OCI-LY7 (cell line): ENCODE measurements at regions not wholly inside any gene's neighbourhood (a gene's known extent, or its start where the extent isn't known, plus 50 kb on each side); places are given as distances from the start of the nearest gene placed in this dataset.

Experiments used
- BruUV-seq: library from RNA; stranded (reverse); fragments of 400-500 nt; replicated peaks from 2 replicates; lab custom pipeline; 2021; lab: Mats Ljungman, UMichigan
- CTCF ChIA-PET: fragments of 300-600 bp; sonication (Branson Sonifier 250); formaldehyde crosslinking; loops from one replicate; lab custom pipeline; 2022; ENCODE audit warnings: antibody characterized with exemption; ENCODE audit not compliant: unreplicated experiment; lab: Charles Lee
- POLR2A ChIA-PET: fragments of 300-600 bp; sonication (Branson Sonifier 250); formaldehyde crosslinking; loops from one replicate; lab custom pipeline; 2022; ENCODE audit warnings: antibody characterized with exemption; lab: Charles Lee
- DNase-seq: peaks from one replicate; pipeline ENCODE4 v3.0.0-alpha.2; 2015; ENCODE audit warnings: low spot score
- H2AFZ ChIP-seq: fragments of 200-600 bp; sonication (generic), shearing (Covaris generic); 2 replicates; pipeline ENCODE4 v1.6.1; 2014; ENCODE audit warnings: mild to moderate bottlenecking, antibody characterized with exemption, low read length, moderate library complexity
- H3K27ac ChIP-seq: fragments of 200-600 bp; sonication (generic); 2 replicates; pipeline ENCODE4 v1.5.1; 2014; ENCODE audit warnings: mixed run types, low read depth, mild to moderate bottlenecking, moderate library complexity, low read length, inconsistent platforms; ENCODE audit not compliant: poor library complexity, severe bottlenecking
- H3K36me3 ChIP-seq: fragments of 200-600 bp; sonication (generic); 2 replicates; pipeline ENCODE4 v1.6.1; 2014; ENCODE audit warnings: mild to moderate bottlenecking, antibody characterized with exemption, low read length, moderate library complexity, mixed read lengths; ENCODE audit not compliant: insufficient read depth
- H3K4me1 ChIP-seq: fragments of 200-600 bp; sonication (generic); 2 replicates; pipeline ENCODE4 v1.5.1; 2014; ENCODE audit warnings: mild to moderate bottlenecking, low read length; ENCODE audit not compliant: insufficient read depth, poor library complexity, severe bottlenecking
- H3K4me2 ChIP-seq: fragments of 200-600 bp; sonication (generic); 2 replicates; pipeline ENCODE4 v1.6.1; 2014; ENCODE audit warnings: mild to moderate bottlenecking, low read length
- H3K4me3 ChIP-seq: fragments of 200-600 bp; sonication (generic); 2 replicates; pipeline ENCODE4 v1.5.1; 2014; ENCODE audit warnings: mild to moderate bottlenecking, low read depth, low read length; ENCODE audit not compliant: poor library complexity, severe bottlenecking
- H3K79me2 ChIP-seq: fragments of 200-600 bp; sonication (generic); 2 replicates; pipeline ENCODE4 v1.6.1; 2016; ENCODE audit warnings: low read depth, mild to moderate bottlenecking, low read length, moderate library complexity, mixed read lengths; ENCODE audit not compliant: insufficient read depth
- H3K9me2 ChIP-seq: fragments of 200-600 bp; sonication (generic); 2 replicates; pipeline ENCODE4 v1.6.1; 2016; ENCODE audit warnings: mild to moderate bottlenecking, low read length, mixed read lengths; ENCODE audit not compliant: insufficient read depth
- H3K9me3 ChIP-seq: fragments of 200-600 bp; sonication (generic); 2 replicates; pipeline ENCODE4 v1.6.1; 2014; ENCODE audit warnings: mild to moderate bottlenecking, mixed run types, low read length, mixed read lengths
- H4K20me1 ChIP-seq: fragments of 200-600 bp; sonication (generic); 2 replicates; pipeline ENCODE4 v1.6.1; 2014; ENCODE audit warnings: mild to moderate bottlenecking, antibody characterized with exemption, low read length, moderate library complexity, mixed read lengths; ENCODE audit not compliant: insufficient read depth
- CTCF ChIP-seq: fragments of 200-600 bp; sonication (generic); conservative IDR thresholded peaks from 2 replicates; pipeline ENCODE4 v1.5.1; 2014; ENCODE audit warnings: mild to moderate bottlenecking, antibody characterized with exemption, low read length, moderate library complexity, mixed read lengths
- EZH2phosphoT487 ChIP-seq: fragments of 200-600 bp; sonication (generic); IDR thresholded peaks from 2 replicates; pipeline ENCODE4 v1.6.1; 2018; ENCODE audit warnings: low read depth, borderline replicate concordance, mild to moderate bottlenecking, mixed run types, antibody characterized with exemption, low read length, moderate library complexity, mixed read lengths
- intact Hi-C: fragments of 100-400 bp; cut with micrococcal nuclease; formaldehyde crosslinking; loops from one replicate; pipeline ENCODE4 v1.10.0; 2022; ENCODE audit not compliant: unreplicated experiment

DNA sequence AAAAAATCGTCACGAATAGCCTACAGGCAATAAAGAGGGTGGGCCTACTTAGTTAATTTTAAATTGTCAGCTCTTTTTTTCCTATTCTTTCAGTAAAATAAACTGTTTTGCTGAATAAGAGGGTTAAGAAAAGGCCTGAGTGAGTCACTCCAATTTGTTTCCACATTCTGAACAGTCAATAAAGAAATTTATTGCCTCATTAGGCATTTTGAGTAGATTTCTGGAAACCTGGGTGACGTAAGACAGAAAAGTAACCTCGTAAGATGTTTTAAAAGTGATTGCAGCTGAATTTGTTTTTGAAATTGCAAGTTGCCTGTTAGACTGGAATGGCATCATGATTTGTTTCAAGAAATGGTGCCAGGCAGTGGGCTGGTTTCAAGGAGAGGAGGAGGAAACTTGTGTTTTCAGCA lies 439.3 kb downstream of the USP25 start:
- no peak overlapping the region for H2AFZ ChIP-seq
- no peak for DNase-seq
- H3K79me2 ChIP-seq, result no peaks in the 10 kb centered on the region
- POLR2A ChIA-PET, result interaction anchor here (1.5 kb wide), 1 partner anchor 10 kb away, joined by 5 read pairs; no protein-coding TSS in a partner anchor
- TF ChIP-seq CTCF (no peak), EZH2phosphoT487 (no peak)
- no peaks in the 10 kb centered on the region for H3K9me2 ChIP-seq
- CTCF ChIA-PET, result interaction anchor here (0.6 kb wide), 1 partner anchor 115 kb away, joined by 3 read pairs; no protein-coding TSS in a partner anchor
- H3K36me3 ChIP-seq, result no peaks in the 10 kb centered on the region
- no peak overlapping the region for H3K4me3 ChIP-seq
- no TSS peak for BruUV-seq
- intact Hi-C loops, result loop anchor here (10.0 kb wide), 1 partner anchor 64 kb away; no protein-coding TSS in a partner anchor
- H3K4me1 ChIP-seq, result no peaks in the 10 kb centered on the region
- no peaks in the 10 kb centered on the region for H4K20me1 ChIP-seq
- no peak overlapping the region for H3K27ac ChIP-seq
- H3K9me3 ChIP-seq, result no peaks in the 10 kb centered on the region
- no peak overlapping the region for H3K4me2 ChIP-seq

DNA sequence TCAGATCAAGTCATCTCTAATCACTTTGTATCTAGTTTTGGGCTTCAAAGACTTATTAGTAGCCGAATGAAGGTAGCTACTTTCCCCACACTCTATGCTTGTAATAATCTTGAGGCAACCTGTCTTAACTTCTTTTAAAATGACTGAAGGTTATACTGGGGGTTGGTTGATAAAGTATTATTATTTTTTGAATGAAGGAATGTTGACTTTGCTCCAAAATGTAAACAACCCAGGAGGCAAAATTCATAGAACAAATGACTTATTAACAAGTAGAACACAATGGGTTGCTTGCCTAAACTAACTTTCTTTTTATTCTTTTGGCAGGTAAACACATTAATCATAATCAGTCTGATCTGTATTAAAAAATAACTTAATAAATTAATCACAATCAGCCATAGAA lies 440.0 kb downstream of the USP25 start:
- Histone ChIP-seq H4K20me1 (no peaks in the 10 kb centered on the region), H3K36me3 (no peaks in the 10 kb centered on the region), H3K79me2 (no peaks in the 10 kb centered on the region), H3K4me2 (no peak overlapping the region), H3K9me3 (no peaks in the 10 kb centered on the region), H2AFZ (no peak overlapping the region), H3K4me1 (no peaks in the 10 kb centered on the region), H3K4me3 (no peak overlapping the region), H3K9me2 (no peaks in the 10 kb centered on the region), H3K27ac (no peak overlapping the region)
- POLR2A ChIA-PET, result interaction anchor here (1.5 kb wide), 1 partner anchor 10 kb away, joined by 5 read pairs; no protein-coding TSS in a partner anchor
- TF ChIP-seq CTCF, result no peak
- TF ChIP-seq EZH2phosphoT487, result no peak
- no peak for DNase-seq
- CTCF ChIA-PET, result interaction anchor here (0.6 kb wide), 1 partner anchor 114 kb away, joined by 3 read pairs; no protein-coding TSS in a partner anchor
- intact Hi-C loops, result loop anchor here (10.0 kb wide), 1 partner anchor 65 kb away; no protein-coding TSS in a partner anchor
- BruUV-seq, result no TSS peak

DNA sequence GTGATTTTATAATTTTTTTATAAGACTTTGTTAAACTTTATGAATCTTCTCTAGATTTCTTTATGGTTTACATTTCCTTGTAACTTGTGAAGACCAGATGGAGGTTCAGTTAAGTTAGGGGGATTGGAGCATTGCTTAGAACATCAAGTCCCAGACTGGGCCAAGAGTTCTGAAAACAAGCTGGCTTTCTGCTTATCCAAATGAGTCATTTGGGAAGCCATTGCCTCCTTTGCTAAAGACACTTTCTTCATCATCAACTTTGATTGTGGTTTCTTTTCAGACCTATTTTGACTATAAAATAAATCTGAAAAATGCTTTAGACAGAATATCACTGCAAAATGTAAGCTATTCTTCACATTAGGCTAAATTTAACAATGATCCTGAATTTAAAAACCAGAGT lies 446.8 kb downstream of the USP25 start:
- TF ChIP-seq EZH2phosphoT487 (no peak), CTCF (no peak)
- Histone ChIP-seq H3K36me3 (no peaks in the 10 kb centered on the region), H3K27ac (no peak overlapping the region), H3K4me3 (no peak overlapping the region), H3K79me2 (no peaks in the 10 kb centered on the region), H2AFZ (no peak overlapping the region), H3K9me2 (no peaks in the 10 kb centered on the region), H3K9me3 (no peaks in the 10 kb centered on the region; the same call in 1 of the 2 replicates), H3K4me2 (no peak overlapping the region), H4K20me1 (no peaks in the 10 kb centered on the region), H3K4me1 (no peaks in the 10 kb centered on the region)
- DNase-seq, result no peak
- ChIA-PET CTCF (no interaction called here), POLR2A (interaction anchor here (1.4 kb wide), 2 partner anchors 9 to 18 kb away, joined by 3 to 5 read pairs; no protein-coding TSS in a partner anchor)
- intact Hi-C loops, result no loop called here
- no TSS peak for BruUV-seq
